Forelimb muscle (tissue), 1 donor: ENCODE measurements at regions not wholly inside any gene's neighbourhood (a gene's known extent, or its start where the extent isn't known, plus 50 kb on each side); places are given as distances from the start of the nearest gene placed in this dataset.

Experiments
- DNase-seq: peaks from one replicate; pipeline ENCODE4 v3.0.0-alpha.2; 2013; ENCODE audit warnings: low read depth

DNA sequence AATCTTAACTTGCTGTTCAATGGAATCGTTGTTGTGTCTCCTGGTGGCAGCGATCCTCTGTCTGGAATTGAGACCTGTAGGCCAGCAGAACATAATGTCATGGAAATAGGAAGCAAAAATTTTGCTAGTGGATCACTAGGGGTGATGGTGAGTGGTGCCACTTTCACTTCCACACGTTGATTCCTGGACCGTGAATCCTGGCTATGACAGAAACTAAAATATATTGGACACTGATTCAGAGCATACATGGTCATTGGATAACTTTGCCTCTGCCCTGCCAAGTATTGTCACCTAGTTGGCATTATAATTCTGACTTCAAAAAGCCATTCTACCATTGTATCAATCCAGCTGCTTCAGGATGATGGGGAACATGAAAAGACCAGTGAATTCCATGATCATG, 353.2 kb downstream of the IRX1 start:
- no peak for DNase-seq

DNA sequence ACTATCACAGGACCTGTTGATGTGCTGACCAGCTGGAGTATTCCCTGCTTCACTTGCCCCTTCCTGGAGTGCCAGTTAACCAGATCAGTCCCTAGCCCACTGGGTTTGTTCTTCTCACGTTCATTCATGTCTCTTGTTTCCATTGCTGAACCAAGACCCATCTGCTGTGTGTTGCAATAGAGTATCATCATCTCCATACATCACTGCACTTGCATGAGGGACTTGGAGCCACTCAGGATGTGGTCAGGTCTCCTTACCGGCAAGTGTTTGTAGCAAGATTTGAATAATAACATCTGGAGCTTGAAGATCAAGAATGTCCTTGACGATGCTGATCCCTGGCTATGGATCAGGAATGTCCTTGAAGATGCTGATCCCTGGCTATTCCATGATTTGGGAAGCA, 358.6 kb downstream of the IRX1 start:
- no peak for DNase-seq

DNA sequence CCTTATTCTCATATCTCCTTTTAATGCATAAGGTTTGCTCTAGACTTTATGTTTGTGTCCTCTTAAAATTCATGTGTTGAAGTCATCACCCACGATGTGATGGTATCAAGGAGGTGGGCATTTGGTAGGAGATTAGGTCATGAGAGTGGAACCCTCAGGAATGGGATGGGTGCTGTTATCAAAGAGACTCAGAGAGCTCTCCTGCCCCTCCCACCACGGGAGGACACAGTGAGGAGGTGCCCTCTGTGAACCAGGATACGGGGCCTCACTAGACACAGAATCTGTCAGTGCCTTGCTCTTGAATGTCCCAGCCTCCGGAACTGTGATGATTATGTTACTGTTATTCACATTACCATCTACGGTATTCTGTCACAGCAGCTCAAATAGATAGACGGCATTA, 359.0 kb downstream of the IRX1 start:
- DNase-seq = no peak

DNA sequence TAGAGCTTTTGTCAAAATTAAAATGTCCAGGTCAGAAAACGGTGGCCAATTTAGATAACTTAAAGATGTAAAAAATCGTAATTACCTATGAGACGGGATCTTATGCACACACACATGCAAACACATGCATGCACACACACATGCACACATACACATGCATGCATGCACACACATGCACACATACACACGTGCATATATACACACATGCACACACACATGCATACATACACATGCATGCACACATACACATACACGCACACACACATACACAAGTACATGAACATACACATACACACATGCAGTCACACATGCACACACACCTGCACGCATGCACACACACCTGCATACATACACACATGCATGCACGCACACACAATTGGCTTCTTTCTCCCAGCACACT, 362.0 kb downstream of the IRX1 start:
- DNase-seq = no peak

DNA sequence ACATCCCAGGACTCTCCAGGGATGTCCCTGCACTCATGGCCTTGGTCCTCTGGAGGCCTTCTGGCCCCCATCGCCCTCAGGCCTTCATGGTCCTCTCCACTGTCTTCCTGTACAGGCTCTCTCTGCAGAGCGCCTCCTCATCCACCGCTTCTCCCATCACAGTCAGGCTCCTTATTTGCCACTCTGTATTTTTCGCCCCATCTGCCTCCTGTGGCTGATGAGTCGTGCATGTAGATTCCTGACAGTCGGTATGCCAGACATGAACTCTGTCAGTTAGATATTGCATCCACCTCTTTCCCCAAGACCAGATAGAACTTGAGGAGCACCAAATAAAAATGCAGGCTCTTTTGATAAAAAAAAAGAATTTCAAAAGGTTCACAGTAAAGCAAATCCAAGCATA, 362.8 kb downstream of the IRX1 start:
- DNase-seq = no peak

DNA sequence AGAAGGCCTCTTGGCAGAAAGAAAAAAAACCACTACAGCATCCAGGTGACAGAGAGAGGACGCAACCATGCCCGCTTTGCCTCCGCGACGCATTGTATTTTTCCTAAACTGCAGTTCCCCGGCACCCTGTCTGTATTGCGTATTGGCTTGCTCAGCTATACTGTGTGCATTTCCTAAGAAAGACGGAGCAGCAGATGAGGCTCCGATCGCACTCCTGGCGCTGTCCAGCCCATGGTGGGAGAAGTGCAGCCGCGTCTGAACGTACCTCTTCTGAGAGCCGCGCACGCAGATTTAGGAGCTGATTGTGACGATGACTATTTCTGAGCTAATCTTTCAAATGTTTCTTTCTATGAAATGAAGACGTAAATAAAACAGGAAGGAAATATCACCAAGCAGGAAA, 366.5 kb downstream of the IRX1 start:
- no peak for DNase-seq

DNA sequence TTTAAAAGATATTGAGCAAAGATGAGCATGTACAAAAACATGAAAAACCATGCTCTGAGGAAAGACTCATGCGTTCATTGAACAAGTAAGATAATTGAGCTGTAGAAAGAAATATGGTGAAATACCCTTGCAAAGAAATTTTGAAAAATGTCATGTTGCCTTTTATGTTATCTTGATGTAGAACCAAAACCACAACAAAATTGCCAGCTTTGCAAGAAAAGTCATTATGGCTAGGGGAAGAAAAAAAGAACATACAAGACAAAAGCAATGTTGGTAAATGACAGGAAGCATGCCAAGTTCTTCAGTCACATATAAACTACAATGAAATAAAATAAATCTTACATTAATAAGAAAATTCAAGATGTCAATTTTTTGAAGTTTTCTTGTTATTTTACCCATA, 368.0 kb downstream of the IRX1 start:
- no peak for DNase-seq

DNA sequence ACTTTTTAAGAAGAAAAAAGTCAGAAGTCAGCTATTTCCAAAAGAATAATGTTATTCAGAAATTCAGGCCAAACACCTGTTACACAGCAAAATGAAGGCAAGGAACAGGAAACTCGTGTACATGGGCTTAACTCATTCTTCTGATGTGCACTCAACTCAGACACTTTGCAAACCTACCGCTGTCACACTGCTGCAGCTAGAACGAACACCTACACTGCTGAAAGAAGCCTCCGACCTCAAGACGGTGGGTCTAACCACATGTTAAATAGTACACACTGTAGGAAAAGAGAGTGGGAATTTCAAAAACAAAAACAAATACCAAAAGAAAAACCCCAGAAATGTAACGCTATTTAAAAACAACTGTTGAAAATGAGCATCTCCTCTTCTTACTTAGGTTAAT, 384.5 kb downstream of the IRX1 start:
- DNase-seq = no peak

DNA sequence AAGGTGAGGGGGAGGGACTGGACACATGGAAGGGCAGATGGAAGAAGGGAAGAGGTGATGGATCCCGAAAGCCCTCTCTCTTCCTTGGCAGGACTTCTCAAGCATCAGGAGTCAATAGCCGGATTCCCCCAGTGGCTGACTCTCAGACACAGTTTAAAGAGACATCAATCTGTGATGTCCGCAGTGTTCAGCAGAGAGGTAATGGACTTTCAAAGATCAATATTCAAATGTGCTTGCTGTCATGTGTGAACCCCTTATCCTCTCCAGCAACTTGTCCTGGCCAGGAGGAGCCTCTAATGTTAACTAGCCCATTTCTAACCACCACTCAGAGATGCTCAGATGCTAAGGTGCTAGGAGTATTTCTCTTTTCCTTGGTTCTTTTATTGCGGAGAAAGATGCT, 392.2 kb downstream of the IRX1 start:
- DNase-seq = no peak

DNA sequence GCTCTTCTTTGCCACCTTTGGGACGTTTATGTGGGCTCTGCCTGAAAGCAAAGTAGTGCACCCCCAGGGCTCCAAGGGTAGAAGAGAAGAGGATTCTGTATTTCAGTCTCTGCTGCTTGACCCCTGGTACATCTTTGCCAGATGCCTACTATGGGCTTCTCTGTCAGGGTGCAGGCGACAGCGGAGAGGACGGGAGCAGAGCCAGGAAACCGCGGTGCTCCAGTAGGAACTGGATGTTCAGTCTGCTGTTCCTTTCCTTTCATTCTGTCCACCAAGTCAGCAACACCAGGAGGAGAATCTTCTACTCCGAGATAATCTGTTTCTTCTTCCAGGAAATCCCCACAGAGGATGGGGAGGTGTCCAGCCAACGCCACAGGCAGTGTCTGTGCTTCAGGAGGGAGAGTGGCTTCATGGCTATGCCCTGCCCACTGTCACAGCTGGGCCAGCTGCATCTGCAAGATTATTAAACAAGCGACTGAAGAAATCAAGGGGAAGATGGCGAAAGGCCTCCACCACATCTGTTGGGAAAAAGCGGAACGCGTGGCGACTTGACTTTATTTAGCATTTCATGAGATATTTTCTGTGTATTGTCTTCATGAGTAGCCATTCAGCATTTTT, 398.3 kb downstream of the IRX1 start:
- DNase-seq = no peak

DNA sequence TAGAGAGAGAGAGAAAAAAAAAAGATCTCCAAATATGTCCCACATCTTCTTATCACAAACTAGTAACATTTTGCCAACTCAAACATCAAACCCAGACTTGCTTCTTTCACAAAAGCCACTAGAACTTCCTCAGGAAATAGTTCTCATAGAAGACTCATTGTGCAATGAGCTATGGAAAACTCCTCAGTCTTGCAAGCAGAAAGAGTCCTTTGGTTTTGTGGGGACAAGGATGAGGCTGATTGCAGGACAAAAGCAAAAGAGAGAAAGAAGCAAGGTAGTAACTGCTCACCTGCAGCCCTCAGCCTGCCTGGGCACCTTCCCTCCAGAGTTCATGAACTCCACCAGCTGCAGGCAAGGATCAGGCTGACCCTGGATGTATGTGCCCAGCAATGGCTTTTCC, 399.0 kb downstream of the IRX1 start:
- DNase-seq = no peak

DNA sequence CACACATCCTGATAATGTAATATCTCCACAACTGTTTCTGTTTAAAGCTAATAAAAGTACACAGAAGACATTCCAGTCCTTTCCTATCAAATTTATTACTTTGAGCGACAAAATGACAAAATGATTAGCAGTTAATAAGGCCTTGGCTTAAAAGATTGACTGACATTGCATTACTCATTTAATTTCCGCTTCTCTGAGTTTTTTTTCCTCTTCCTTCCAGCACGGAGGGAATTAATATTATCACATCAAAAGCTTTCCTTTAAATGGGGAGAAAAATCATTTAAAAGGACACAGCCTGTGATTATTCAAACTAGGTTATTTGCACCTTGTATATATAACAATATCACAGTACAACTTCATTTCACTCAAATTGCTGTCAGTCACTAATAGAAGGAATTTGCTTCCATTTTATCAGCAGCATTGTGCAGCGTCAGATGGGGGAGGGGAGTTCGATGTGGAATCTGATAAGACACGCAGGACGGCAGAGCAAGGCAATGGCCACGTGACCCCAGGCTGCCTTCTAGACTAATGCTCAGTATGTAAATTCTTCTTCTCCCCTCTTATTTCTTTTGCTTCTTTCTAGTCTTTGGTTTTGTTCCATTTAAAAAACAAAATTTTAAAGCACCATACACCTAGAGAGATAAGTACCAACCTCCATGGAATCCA, 400.5 kb downstream of the IRX1 start:
- DNase-seq = no peak

DNA sequence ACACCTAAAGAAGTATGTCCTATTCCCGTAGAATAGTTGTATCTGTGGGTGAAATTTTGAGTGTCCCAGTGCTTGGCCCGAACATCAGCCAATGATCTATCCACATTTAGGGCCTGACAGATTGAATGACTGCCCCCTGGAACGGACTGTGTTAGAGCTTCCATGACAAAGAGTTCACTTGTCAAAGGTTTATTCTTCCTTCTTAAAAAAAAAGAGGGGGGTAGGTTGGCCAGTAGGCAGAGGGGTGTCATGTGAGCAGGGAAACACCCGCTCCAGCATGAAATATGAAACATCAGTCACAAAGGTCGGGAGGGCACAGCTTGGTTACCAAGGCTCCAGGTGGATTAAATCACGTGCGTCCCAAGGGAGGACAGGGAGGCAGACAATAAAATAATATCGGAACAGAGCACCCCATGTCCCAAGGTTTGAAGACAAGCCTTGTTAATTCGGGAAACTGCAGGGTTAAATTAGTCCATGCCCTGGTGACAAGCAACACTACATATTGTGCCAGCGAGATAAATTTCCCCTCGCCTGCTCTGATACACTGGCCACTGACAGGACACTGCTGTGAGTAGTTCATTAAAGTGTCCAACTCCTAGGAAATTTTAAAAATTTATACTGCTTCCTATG, 401.2 kb downstream of the IRX1 start:
- no peak for DNase-seq

DNA sequence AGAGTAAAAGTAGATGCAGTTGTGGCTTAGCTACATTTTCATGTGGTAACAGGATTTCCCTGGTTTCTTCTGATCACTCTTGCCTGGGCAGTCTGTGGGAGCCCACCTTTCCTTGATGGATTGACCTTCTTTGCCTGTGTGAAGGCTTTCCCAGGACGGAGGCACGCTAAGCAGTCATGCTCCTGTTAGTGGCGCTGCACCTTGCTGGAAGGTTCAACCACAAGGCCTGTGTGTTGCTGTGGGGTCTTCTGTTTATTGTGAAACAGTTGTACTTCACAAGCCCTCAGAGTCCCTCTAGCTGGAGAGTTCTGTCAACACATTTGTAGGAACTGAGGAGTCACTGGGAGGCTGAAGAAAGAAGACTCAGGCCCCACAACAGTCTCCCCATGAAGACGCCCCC, 402.0 kb downstream of the IRX1 start:
- no peak for DNase-seq

DNA sequence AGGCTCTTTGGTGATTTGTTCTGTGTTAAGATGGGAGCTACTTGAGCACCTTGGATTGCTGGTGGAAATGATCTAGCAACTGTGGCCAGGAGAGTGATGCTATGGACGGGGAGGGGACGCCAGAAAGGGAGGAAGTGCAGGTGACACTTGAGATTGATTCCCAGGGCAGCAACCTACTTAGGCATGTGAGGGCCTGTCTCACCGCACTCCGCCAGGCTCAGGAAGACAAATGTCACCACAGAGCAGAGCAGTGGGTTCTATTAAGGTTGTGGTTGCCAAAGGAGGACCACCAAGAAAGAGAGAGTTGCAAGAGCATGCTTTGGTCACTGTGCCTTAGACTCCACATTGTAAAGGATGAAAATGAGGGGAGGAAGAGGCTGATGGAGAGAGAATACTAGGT, 404.3 kb downstream of the IRX1 start:
- DNase-seq = no peak

DNA sequence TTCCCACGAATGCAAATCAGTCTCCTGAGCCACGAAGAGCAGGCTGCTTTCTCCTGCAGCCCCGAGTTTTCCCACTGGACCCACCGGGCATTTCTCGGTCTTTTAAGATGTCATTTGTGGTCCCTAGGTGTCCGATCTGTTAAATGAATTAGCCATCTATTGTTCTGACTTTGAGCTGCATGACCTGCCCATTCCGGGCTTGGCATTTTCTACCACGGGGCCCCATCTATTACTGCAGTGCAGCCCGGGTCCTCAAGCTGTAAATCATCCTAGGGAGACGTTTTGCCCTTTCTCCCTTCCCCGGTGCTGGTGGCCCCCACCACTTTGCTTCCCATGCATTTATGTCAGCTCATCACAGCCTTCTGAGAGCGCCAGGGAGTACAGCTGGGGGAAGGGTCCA, 405.4 kb downstream of the IRX1 start:
- DNase-seq = no peak

DNA sequence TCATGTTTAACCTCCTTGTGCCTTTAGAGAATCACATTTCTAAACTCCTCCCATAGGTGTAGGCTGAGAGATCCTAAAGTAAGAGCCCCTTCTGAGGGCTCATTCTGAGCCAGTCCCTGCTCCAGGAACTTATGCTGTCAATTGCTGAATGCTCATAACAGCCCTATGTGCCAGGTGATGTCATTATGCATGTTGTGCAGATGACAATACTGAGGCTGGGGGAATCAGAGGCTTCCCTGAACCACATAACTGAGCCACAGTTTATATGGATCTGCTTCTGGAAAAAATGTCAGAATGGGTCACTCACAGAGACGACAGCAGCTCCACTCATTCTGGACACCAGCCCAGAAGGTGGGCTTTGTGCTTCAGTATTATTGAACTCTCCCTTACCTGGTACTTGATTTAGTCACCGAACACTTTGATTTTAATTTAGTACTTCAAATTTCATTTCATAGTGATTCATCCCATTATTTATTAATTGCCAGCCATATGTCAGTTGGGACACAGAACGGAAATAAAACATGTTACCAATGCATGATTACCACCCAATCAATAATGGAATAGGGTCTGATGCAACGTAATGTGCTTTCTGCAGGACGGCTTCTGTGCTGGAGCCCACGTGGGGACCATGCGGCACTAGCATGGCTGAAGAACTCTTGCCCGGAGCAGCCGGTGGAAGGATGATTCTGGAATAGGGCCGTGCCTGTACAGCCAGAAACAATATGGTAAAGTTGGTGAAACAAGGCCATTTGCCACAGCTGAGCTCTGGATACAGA, 406.3 kb downstream of the IRX1 start:
- no peak for DNase-seq

DNA sequence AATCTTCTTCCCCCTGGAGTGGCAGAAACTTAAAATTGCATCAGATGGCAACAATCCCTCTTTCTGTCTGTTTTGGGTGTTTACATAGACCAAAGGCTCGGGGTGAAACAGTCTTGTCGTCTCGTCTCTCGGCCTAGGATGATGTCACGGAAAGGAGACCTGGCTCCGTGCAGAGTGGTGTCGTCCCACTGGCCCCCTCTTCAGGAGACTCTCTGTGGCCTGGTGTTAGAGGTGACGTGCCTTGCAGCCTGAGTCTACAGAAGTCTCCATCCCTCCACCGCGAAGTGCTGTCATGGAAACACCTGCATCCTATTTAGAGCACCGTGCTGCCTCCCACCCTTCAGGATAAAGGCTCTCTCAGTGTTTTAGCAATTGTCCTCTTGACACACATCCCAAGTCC, 409.7 kb downstream of the IRX1 start:
- DNase-seq = no peak

DNA sequence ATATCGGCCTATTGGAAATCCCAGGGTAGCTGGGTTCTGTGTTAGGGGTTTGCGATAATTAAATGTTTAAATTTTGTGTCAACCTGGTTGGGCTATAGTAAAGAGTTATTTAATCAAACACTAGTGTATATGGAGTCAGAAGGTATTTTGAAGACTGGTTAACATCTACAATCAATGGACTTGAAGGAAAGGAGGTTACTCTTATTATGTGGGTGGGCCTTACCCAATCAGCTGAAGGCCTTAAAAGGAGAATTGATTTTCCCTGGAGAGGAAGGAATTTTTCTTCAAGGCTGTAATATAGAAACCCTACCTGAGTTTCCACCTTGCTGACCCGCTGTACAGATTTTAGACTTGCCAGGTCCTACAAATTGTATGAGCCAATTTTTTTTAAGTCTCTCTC, 411.4 kb downstream of the IRX1 start:
- DNase-seq = no peak

DNA sequence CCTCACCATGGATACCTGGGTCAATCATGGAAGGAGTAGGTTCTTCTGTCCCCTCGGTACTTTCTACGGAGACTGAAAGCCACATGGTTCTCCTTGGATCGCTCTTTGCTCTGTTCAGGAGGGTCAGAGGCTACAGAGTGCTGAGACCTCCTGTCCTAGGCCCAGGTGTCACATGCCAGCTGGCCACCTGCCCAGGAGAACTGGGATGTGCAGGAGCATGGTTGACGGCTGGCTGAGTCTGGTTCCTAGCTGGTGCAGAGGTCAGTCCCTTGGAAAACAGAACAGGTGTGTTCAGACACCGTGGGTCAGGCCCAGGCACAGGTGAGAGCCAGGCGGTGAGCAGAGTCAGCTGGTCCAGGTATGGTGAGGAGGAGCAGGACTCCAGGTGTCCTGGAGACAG, 416.3 kb downstream of the IRX1 start:
- no peak for DNase-seq

DNA sequence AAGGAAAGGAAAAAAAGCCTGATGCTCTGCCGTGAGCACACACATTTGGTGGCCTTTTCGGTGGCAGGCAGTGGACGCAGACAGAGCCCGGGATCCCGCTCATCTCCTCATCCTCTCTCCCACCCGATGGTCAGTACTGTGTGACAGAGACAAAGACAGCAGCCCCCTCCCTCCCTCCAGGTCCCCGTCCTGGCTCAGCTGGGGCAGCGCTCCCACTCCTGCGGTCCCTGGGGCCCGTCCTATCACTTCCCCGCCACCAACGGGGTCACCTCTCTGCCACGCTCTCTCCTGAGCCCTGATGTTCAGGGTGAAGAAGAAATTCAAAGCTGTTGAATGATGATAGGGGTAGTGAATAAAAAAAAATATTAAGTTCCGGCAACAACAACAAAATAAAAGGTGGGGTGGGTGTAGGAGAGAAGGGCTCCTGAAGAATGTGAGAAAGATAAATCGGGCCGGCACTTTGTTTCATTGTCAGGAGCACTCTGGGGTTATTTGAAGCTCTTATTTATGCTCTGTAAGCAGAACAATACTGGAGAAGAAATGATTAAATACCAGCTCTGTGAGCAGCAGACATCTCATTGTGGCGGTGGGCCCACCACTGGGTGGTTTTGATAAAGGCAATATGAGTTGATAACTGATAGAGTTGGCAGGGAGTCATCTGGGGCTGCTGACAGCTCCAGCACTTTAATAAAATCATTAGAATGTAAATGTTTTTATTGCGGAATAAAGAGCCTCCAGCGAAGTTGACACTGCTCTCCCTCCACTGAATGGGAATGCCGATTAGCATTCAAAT, 417.7 kb downstream of the IRX1 start:
- no peak for DNase-seq

DNA sequence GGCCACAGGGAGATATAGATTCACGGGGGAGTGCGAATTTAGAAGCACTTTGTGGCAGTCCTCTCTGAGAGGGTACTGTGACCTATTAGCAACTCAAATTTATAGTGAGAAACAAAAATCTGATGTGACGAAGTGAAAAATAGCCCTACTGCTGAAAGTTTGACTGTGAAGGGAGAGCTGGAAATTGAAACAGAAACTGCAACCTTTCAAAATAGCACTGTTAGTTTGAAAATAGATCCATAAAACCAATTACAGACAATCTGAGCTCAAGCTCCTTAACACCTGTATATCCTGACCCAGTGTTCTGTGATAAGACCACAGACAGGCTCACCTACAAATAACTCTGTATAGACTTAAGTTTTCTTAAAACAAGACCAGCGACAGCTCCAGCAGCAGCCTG, 420.1 kb downstream of the IRX1 start:
- no peak for DNase-seq
